Activated CD4-positive, alpha-beta T cell treated with anti-CD3 and anti-CD28 coated beads, Interleukin-2, amount 50 U/mL, for 48 hours (primary cell): ENCODE measurements at regions not wholly inside any gene's neighbourhood (a gene's known extent, or its start where the extent isn't known, plus 50 kb on each side); places are given as distances from the start of the nearest gene placed in this dataset.

Experiments
- DNase-seq, 2 experiments: peaks; one replicate each; pipeline ENCODE4 v3.0.0-alpha.2; 2020

DNA sequence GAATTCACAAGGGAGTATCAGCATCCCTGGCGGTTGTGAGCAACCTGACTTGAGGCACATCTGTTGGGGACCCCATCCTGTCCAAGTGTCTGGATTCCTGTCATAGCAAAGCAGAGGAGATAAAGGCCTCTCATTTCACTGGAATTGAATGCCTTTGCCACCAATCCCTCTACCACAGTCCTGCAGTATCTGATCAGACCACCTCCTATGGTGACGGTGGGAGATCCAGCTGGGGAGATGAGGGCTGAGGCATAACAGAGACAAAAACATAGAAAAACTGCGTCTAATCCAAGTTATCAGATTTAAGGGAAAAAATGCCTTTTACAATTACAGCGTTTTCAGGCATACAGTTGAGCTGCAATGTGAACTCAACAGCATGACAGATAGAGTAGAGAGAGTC lies 160.7 kb upstream of the TRPC7 start:
- DNase-seq: no peak

DNA sequence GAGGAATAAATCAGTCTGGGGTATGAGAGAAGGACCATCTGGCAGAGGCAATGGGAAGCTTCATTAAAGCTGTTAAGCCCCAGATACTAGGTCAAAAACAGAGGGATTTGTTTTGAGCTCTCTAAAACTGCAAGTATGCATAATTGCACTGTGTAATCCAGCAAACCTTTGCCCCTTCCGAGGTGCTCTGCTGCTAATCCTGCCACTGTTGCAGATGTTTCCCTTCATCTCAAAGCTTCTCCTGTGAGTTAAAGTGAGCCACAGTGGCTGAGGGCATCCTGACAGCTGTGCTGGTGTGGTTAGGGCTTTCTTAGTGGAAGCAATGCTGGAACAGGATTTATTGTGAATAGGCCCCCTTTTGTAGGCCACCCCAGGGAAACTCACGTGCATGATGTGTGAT lies 160.3 kb upstream of the TRPC7 start:
- no peak for DNase-seq

DNA sequence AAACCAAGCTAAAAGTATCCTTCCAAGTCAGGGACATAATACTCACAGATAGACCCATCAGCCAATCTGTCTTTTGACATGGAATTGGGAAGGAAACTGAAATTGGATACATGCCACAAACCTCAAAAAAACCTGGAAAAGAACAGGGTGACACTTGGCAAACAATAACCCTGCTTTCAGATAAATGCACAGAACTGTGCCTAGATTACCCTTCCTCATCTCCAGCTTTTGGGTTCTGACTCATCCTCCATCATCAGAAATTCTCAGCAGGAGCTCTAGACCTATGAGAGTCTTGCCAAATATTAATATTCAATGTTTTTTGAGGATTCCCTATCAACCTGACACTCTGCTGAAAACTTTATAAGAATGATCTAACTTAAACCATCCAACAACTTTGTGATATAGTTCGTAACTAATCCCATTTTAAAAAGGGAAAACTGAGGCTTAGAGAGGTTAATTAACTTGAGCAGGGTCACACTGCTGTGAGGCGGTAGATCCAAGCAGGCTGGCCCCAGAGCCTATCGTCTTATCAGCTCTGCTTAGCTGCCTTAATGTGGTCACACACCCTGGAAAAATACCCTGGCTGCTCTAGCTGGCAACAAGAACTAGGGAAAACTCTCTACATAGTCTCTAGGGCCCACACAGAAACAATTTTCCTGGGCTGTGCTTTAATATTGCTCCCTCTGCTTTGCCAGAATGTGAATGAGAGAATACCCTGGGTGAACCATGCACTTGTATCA lies 157.0 kb upstream of the TRPC7 start:
- no peak for DNase-seq

DNA sequence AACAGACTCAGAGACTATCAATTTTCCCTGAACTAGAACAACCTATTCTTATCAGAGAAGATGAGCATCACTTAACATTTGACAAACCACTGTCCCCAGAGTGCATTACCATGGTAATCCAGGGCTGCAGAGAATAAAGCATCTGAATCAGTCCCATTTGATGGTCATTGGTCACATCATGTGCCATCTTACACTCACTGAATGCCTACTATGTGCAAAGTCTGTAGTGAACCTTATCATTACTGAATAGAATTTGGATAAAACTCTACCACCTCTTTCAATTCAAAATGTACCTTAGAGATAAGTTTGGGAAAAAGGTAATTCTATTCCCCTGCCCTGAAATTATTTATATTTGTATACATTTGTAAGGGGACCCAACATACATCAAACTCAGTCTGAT lies 156.4 kb upstream of the TRPC7 start:
- DNase-seq: no peak

DNA sequence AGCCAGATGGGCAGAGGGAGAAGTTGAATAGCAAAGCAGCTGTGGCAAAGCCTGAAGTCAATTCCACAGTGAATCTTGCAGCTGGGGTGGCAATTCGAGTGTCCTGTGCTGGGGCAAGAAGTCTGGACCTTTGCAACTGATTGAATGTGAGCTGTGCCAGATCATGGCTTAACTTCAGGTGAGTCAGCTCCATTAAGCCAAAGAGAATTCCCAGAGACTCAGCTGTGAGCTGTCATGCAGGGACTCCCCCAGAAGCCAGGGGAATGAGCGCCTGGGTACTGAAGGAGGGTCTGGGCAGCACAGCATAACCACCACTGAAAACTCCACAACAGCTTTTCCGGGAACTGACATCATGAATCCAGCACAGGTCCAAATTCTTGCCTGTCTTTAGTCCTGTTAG lies 153.5 kb upstream of the TRPC7 start:
- DNase-seq: no peak

DNA sequence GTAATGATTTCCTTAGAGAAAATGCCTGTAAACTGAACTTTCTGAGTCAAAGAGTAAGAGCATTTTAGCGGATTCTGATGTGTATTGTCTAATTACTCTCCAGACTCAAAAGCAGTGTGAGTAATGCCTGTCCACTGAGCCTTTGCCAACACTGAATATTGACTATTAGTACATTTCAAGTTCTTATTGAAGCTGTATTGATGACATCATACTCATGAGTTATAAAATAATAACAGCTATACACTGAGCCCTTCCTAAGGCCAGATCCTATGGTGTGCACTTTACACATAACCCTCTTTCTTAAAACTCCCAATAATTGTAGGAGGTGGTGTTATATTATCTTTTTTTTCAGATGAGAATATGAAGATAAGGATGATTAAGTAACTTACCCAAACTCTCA lies 152.8 kb upstream of the TRPC7 start:
- no peak for DNase-seq

DNA sequence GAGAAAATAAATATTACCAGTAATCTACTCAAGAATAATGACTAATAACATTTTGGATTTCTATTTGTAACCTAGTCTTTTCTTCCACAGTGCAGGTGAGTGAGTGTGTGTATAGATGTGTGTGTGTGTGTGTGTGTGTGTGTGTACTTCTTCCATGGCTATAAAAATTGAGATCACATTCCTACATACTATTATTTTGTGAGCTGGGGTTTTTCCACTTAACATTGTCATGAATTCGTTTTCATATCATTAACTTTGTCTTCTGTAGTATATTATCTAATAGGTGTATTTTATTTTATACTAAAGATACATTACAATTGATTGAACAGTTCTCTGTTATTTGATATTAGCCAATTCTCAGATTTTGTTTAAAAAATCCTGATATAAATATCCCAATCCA lies 152.4 kb upstream of the TRPC7 start:
- DNase-seq: no peak

DNA sequence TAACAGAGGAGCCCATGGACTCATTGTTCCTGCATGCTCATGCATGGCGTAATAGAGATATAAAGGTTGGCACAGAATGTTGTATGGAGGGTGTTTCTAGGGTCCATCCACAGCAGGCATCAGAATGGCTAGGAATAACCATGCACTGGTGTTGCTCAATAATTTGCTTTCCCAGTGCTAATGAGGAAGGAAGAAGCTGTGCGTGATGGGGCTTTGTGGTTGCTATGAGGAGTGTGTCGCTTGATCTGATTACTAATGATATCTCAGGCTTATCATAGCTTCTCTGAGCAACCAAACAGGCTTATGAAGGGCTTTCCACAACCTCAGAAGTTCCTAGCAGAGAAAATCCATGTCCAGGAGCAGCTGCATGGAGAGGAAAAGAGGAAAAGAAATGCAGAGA lies 151.3 kb upstream of the TRPC7 start:
- no peak for DNase-seq

DNA sequence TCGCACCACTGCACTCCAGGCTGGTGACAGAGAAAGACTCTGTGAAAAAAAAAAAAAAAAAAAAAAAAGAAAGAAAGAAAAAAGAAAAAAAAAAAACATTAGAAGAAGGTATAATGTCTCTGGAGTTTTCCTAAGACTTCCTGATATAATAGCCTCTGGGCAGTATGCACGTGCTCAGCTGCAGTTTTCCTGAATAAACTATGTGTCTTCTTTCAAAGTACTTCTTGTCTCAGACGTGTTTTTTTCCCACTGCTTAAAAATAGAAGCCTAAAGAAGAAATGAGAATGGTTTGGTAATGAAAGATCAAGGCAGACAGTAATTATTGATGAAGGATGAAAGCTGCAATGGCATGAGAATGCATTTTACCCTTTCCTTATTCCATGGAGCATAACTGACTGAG lies 148.1 kb upstream of the TRPC7 start:
- no peak for DNase-seq

DNA sequence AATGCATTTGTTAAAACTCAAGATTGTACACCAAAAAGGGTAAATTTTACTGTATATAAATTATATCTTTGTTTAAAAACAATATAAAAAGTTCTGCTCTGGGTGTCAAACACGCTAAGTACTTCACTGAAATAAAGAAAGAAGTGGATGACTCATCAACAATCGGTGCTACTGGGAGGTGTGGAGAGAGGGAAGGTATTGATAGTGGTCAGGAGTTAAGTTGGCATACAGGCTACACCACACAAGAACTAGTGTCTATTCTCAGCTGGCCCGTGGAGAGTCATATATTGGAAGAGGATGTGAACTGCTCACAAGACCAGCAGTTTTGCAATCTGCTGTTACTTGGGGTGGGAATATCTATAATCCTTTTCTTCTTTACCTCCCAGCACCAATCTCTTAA lies 145.7 kb upstream of the TRPC7 start:
- no peak for DNase-seq

DNA sequence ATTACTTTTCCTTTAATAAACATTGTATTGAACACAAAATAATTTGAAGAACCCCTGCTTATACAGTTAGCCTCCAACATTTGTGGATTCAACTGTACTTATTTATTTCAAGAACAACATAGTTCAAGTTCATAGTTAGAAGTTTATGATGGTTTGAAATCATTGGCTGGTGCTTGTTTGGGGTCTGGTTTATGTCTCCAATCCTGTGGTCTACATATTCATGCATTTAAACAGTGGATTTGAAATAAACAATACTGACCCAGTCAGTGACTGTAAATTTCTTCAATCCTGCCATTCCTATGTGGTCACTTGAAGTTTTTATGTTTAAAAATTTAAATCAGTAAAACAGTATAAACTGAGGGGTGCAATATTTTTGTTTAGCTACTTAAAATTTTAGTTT lies 145.1 kb upstream of the TRPC7 start:
- DNase-seq: no peak

DNA sequence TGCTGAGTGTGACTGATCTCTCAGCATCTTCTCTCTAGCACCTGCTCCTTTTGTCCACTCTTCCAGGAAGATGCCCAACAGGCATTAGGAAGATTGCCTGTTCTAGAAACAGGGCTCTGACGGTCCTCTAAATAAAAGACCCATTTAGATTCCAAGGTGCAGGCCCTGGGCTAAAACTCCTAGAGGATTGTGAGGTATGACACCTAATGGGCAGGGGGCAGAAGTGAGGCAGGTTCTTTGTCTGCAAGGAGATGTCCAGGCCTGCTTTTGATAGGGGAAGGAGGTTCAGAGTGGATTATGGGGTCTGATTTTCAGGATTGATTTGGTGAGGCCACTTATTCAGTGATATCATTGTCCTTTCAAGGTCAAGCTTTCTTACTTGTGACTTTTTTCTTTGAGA lies 140.8 kb upstream of the TRPC7 start:
- DNase-seq: no peak

DNA sequence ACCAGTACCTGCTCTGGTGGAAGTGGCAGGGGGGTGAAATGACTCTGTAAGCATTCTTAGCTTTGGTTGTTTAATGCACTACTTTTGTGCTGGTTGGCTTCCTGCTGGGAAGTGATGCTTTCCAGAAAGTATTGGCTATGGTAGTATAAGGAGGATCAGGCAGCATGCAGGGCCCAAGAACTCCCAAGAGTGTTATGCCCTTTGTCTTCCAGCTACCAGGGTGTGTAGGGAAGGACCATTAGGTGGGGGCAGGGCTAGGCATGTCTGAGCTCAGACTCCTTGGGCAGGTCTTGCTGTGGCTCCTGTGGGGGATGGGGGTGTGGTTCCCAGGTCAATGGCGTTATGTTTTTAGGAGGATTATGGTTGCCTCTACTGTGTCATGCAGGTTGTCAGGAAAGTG lies 135.8 kb upstream of the TRPC7 start:
- DNase-seq: no peak

DNA sequence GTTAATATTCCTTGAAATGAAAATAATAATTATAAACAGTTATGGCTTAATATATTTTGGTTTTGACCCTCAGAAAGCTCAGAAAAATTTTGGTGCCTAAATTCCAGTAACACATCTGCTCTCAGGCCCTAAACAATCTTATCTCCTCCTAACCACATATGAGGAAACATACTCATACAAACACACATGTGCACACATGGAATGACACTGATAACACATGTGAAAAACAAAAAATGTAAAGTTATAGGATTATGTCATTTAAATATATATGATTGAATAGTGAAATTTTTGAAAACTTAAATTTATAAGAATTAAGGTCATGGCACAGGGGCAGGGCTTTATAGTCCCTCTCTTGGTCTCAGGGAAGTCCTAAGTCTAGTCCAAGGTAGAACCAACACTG lies 127.2 kb upstream of the TRPC7 start:
- DNase-seq: no peak

DNA sequence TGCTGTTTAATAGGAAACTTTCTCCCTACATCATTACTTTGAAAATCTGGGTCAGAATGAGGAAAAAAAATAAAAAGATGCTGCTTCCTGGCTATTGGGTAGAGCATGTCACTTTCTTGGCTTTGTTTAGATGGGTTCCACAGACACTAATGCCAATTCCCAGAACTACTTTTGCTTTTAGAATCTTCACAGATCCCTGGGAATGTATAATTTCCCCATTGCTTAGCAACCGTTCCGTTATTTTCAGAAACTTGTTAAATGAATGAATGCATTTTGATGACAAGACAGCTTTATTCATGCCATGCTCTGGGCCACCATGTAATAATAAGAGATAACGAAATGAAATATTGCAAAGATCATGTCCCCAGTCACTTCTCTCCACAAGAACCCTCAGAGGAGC lies 126.5 kb upstream of the TRPC7 start:
- no peak for DNase-seq

DNA sequence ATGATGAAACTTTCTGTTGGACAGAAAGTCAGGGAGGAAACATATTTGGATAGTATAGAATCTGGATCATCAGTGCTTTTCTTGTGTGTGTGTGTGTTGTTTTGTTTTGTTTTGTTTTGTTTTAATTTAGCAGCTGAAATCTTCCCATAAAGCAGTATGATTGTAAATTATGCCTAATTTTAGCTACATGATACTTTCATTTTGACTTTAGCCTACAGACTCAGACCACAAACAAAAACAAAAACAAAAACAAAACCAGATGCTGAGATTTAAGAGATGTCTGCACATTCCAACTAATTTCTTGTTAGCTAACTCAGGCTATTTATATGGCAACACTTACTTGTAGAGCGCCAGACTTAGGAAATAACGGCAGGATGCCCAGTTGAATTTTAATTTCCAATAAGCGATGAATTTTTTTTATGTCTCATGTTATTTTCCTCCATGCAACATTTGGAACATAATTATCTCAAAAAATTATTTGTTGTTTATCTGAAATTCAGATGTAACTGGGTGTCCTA lies 119.5 kb upstream of the TRPC7 start:
- DNase-seq: no peak

DNA sequence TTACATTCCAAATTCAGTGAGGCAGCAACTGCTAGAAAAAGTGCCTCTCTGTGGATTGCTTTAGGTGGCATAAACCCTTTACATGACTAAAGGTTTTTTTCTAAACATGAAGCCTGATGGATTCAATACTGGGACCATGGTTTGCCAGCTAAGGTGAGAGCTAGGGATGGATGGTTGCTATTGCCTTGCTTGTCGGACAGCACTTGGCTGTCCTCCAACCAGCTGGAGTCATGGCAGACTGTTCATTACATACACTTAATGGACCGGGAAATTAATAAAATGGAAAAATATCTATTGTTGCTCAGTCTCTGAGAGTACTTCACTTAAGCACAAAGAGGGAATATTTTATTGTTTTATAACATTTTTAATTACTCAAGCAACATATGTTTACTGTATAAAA lies 116.9 kb upstream of the TRPC7 start:
- DNase-seq: no peak

DNA sequence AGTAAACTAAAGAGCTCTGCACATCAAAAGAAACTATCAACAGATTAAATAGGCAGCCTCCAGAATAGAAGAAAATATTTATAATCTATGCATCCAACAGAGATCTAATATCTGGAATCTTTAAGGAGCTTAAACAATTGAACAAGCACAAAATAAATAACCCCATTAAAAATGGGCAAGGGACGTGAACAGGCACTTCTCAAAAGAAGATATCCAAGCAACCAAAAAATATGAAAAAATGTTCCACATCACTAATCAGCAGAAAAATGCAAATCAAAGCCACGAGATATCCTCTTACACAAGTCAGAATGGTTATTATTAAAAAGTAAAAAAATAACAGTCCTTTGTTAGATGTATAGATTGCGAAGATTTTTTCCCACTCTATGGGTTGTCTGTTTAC lies 109.1 kb upstream of the TRPC7 start:
- DNase-seq: no peak

DNA sequence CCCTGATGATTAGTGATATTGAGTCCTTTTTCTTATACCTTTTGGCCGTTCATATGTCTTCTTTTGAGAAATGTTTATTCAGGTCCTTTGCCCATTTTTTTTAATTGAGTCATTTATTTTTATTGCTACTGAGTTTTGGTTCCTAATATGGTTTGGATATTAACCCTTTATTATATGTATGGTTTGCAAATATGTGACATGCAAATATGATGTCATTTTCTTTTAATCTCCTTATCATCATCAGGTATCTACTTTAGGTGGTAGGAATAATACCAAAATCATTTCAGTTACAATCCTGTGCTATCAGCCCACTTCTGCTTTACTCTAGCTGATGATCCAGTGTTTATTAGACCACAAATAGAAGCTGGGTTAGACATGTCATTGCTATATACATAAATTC lies 102.3 kb upstream of the TRPC7 start:
- DNase-seq: no peak

DNA sequence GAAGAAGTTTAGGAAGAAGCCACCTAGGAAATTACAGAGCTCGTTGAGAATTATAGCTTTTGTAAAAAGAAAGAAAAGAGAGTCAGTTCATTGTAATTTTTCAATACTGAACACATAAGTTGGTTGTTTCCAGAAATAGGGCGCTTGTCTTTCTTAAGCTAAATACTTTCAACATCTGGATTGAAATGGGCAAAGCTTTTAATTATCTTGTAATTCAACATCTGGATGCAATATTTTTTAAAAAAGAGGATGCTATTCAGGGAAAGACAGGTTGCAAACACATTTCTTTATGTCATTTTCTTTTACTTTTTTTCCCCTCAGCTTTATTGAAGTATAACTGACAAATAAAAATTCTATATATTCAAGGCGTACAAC lies 100.7 kb upstream of the TRPC7 start:
- no peak for DNase-seq

DNA sequence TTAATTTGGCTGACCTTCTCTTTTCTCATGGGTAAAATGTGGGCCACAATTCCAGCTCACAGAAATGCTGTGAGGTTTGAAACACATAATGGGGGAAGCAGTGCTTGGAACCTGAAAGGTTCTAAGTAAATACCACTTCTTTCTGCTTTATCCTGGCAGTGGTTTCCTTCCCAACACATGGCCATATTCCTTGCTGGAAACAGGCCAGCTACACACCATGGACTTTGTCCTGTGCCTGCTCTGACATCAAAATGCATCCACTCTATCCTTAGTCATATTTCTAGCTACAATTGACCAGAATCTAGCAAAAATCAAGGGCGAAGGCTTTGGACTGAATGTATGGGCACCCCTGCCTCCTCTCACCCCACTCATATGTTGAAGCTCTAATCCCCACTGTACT lies 93.1 kb upstream of the TRPC7 start:
- DNase-seq: no peak

DNA sequence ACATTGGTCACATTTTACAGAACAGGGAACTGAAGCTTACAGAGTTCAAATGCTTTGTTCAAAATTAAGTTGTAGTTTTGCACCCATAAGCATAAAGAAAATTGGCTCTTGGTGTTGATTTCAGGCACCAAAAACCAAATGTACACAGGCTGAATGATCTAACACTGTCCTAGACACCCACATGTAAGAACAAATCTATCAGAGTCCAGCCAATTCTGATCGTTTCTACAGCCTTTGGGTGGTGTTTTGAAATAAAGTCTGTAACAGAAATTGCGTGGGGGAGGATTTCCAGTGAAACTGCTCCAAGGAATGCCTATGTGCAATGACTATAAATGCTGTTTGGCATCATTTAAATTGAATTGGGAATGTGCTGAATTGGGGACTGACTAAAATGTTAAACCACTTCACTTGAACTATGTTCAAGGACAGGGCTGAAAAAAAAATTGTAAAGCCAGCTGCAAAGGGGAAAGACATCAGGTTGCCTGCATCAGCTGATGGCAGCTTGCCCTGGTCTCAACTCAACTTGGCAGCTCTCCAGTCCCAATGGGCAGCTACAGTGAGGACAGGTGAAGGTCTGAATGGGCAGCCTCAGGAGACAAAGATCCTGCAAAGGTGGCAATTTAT lies 92.2 kb upstream of the TRPC7 start:
- DNase-seq: no peak

DNA sequence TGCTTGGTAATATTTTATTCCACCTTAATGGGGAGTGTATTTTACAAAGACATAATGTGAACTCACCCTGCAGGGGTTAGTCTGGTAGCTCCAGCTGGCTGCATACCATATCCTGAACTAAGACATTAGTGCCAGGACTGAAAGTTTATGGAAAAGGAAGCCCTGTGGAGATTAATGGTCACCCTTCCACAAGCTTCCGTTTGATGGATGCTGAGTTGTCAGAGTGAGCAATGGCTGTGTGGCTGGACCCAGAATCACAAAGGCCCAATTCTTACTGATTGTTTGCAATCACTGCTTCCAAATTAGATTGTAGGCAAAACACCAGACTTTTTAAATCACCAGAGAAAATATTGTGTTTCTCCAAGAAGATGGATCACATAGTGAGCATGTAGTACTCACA lies 90.1 kb upstream of the TRPC7 start:
- no peak for DNase-seq

DNA sequence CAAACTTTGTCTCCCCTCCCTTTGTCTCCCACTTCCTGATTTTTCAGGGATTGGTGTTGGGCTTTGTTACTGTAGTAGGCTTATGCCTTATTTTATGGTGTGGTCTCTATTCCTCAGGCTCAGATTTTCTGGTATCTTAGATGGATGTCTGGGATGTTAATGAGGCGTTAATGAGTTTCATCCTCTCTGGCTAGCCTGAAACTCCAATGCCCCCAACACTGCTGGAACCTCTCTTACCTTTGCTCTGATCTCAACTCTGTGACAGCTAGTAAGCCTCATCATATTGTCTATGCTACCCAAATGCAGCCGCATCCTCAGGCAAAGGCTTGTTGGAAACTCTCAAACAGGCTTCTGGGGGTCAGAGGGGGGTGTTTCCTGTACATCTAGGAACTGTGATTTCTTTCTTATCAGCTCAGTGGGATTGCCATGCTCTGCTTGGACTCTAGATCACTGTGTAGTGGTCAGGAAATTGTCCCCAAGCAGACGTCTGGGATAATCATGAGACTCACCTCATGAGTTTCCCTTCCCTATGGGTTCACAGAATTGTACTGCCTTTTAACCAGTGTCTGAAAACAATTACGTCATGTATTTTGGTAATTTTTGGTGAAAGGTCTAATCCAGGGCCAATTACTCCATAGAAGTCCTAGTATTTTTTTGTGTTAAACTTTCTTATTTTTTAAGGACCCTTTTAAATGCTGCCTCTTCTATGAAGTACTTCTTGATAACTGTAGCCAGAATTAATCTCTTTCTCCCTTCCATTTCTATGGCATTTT lies 88.8 kb upstream of the TRPC7 start:
- DNase-seq: no peak
